Tibial nerve (tissue), 4 donors: ENCODE measurements at regions not wholly inside any gene's neighbourhood (a gene's known extent, or its start where the extent isn't known, plus 50 kb on each side); places are given as distances from the start of the nearest gene placed in this dataset.

Experiments used
- DNase-seq, 2 donors: peaks; one replicate each; pipeline ENCODE4 v3.0.0-alpha.2; 2019; ENCODE audit warnings: low spot score in 2 of 2
- H3K27ac ChIP-seq, 4 donors: fragments of 200-600 bp; sonication (generic) in 3 of 4; one replicate each; pipeline ENCODE4 v1.5.1; 2017 to 2019; ENCODE audit warnings: mild to moderate bottlenecking in 1 of 4
- H3K27me3 ChIP-seq, 2 donors: fragments of 200-600 bp; sonication (generic) in 1 of 2; one replicate each; pipeline versions ENCODE4 v1.5.1 to v1.6.0; 2017 to 2019
- H3K36me3 ChIP-seq, 3 donors: fragments of 200-600 bp; sonication (generic); one replicate each; pipeline ENCODE4 v1.5.1; 2018 to 2019
- H3K4me1 ChIP-seq, 4 donors: fragments of 200-600 bp; sonication (generic) in 3 of 4; one replicate each; pipeline ENCODE4 v1.5.1; 2017 to 2019
- H3K4me3 ChIP-seq, 4 donors: fragments of 200-600 bp; sonication (generic) in 3 of 4; one replicate each; pipeline ENCODE4 v1.5.1; 2017 to 2019; ENCODE audit warnings: mild to moderate bottlenecking in 1 of 4, moderate library complexity in 1 of 4
- H3K9me3 ChIP-seq, 4 donors: fragments of 200-600 bp; sonication (generic) in 3 of 4; one replicate each; pipeline ENCODE4 v1.5.1; 2017 to 2019
- CTCF ChIP-seq, 5 experiments: fragments of 200-600 bp in 3 of 5; fragments of 450-650 bp in 2 of 5; sonication (generic) in 3 of 5; IDR thresholded peaks; one replicate each; pipeline ENCODE4 v1.5.1; 2016 to 2019; ENCODE audit warnings: antibody characterized with exemption in 5 of 5, mild to moderate bottlenecking in 3 of 5, moderate library complexity in 2 of 5
- EP300 ChIP-seq, 2 donors: sonication (generic); formaldehyde crosslinking; IDR thresholded peaks; one replicate each; pipeline ENCODE4 v1.6.1; 2017; ENCODE audit warnings: antibody characterized with exemption in 2 of 2, mild to moderate bottlenecking in 1 of 2
- POLR2A ChIP-seq, 2 donors: fragments of 450-650 bp; IDR thresholded peaks; one replicate each; pipeline ENCODE4 v1.6.1; 2017; ENCODE audit warnings: antibody characterized with exemption in 2 of 2, mild to moderate bottlenecking in 2 of 2, moderate library complexity in 2 of 2
- WGBS, 2 donors: methylation state at CpG; one replicate each; pipeline ENCODE4 v1.1.5; 2018; 5-methylcytosine and 5-hydroxymethylcytosine counted together

DNA sequence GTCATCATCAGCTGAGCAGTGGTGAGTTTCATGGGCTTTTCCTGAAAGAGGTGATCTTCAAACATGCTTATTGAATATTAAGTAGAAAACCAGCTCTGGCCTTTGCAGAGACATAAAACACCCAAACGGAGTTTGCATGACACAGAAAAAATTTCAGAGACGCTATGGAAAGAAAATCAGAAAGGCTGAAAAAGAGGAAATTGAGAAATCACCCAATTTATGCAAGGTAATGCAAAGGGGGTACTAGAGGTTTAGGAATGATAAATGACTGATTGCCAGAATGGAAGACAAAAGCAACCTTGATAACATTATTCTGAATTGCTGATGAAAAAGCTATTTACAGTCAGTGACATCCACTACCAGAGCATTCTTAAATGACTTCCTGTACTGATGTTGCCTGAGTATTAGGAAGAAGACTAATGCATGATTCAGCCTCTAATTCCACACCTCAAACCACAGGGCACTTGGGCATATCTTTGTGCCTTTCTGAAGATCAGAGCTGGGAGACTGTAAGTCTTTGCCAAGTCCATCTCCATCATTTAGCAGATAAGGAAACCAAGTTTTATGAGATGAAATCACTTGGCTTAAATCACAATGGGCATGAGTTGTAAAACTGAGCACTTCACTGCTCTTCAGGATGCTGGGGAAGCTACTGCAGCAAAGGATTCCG is 565.7 kb downstream of the PPARGC1A start:
- no peaks in the 10 kb centered on the region for H3K27me3 ChIP-seq
- no peak for DNase-seq
- TF ChIP-seq EP300 (IDR thresholded peaks at IDR 0.05), result no peak
- TF ChIP-seq CTCF (IDR thresholded peaks at IDR 0.05), result no peak
- no peak for TF ChIP-seq POLR2A (IDR thresholded peaks at IDR 0.05)
- no peaks in the 10 kb centered on the region for H3K9me3 ChIP-seq
- no peaks in the 10 kb centered on the region for H3K36me3 ChIP-seq
- H3K27ac ChIP-seq, result no peak overlapping the region
- no peak overlapping the region for H3K4me3 ChIP-seq
- WGBS, 2 donors, result 29 to 32% methylated on average over 3 of the region's 3 CpGs
- H3K4me1 ChIP-seq, result no peaks in the 10 kb centered on the region

- Histone ChIP-seq H3K36me3 (no peaks in the 10 kb centered on the region), H3K27ac (no peak overlapping the region), H3K4me1 (no peaks in the 10 kb centered on the region), H3K9me3 (no peaks in the 10 kb centered on the region), H3K27me3 (no peaks in the 10 kb centered on the region), H3K4me3 (no peak overlapping the region)
- DNase-seq, result no peak
- TF ChIP-seq EP300 (IDR thresholded peaks at IDR 0.05) (no peak), POLR2A (IDR thresholded peaks at IDR 0.05) (no peak), CTCF (IDR thresholded peaks at IDR 0.05) (no peak)
- 96 to 97% methylated on average over 1 of the region's 1 CpG for WGBS, 2 donors
Measured at GRCh38 chr4:23323436-23323835, 566.4 kb downstream of the PPARGC1A start.

DNA sequence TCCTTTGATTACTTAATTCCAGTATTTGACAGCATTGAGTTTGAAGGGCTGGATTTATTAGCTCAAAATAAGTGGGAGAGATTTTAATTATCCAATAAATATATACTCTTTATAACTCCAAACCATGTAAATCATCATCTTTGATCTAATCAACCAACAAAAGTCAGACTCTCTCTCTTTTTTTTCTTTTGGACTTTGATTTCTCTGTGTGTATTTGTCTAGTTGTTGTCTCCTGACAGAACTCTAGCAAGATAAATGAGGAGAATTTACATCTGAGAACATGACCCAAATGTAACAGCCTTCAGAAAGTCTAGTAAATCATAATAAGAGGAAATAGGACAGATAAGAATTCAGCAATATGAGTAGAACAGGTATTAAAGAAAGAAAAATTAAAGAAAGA is 567.1 kb downstream of the PPARGC1A start:
- no peaks in the 10 kb centered on the region for H3K36me3 ChIP-seq
- DNase-seq, result no peak
- no peak overlapping the region for H3K27ac ChIP-seq
- no peaks in the 10 kb centered on the region for H3K27me3 ChIP-seq
- H3K4me1 ChIP-seq, result no peaks in the 10 kb centered on the region
- H3K4me3 ChIP-seq, result no peak overlapping the region
- no peaks in the 10 kb centered on the region for H3K9me3 ChIP-seq
- TF ChIP-seq EP300 (IDR thresholded peaks at IDR 0.05), result no peak
- no peak for TF ChIP-seq POLR2A (IDR thresholded peaks at IDR 0.05)
- TF ChIP-seq CTCF (IDR thresholded peaks at IDR 0.05), result no peak

DNA sequence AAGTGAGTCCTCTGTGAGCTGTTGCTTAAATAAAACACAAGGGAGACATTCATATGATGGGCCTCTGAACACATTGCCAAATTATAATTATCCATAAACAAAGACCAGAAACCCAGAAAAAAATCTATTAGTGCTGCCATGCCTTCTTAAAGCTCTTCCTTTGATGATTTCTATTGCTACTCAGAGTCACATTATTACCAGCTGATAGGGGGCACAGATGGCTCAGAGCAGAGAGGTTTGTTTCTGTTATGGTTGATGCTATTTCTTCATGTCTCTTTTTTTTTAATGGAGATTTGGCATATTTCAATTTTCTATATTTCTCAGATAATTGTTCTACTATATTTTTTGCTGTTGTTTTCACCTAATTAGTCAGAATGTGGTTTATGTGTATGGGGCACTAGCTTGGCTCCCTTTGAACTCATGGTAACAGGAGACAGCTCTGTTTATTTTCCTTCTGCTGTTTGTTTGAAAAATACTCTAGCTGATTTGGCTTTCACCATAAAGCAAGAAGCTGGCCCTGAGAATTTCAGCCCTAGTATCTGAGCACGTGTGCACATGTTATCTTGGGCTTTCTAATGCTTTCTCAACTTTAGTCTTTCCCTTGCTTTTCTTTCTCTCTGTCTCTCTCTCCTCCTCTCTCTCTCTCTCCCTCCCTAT is 568.8 kb downstream of the PPARGC1A start:
- WGBS, 2 donors, result 43 to 45% methylated on average over 1 of the region's 1 CpG
- H3K9me3 ChIP-seq, result no peaks in the 10 kb centered on the region
- no peak overlapping the region for H3K27ac ChIP-seq
- no peak overlapping the region for H3K4me3 ChIP-seq
- no peak for DNase-seq
- H3K36me3 ChIP-seq, result no peaks in the 10 kb centered on the region
- no peaks in the 10 kb centered on the region for H3K27me3 ChIP-seq
- H3K4me1 ChIP-seq, result no peaks in the 10 kb centered on the region
- TF ChIP-seq POLR2A (IDR thresholded peaks at IDR 0.05) (no peak), EP300 (IDR thresholded peaks at IDR 0.05) (no peak), CTCF (IDR thresholded peaks at IDR 0.05) (no peak)

GRCh38 chr4:23312686-23313085 is 577.2 kb downstream of the PPARGC1A start:
- TF ChIP-seq CTCF (IDR thresholded peaks at IDR 0.05) (no peak), POLR2A (IDR thresholded peaks at IDR 0.05) (no peak), EP300 (IDR thresholded peaks at IDR 0.05) (no peak)
- no peak for DNase-seq

More at GRCh38 chr4:23312686-23313085, 577.2 kb downstream of the PPARGC1A start:
- no peak overlapping the region for H3K27ac ChIP-seq
- H3K4me3 ChIP-seq, result no peak overlapping the region
- H3K4me1 ChIP-seq, result no peaks in the 10 kb centered on the region
- H3K36me3 ChIP-seq, result no peaks in the 10 kb centered on the region
- H3K27me3 ChIP-seq, result no peaks in the 10 kb centered on the region
- H3K9me3 ChIP-seq, result no peaks in the 10 kb centered on the region
